GM23248 (cell line): ENCODE measurements at regions not wholly inside any gene's neighbourhood (a gene's known extent, or its start where the extent isn't known, plus 50 kb on each side); places are given as distances from the start of the nearest gene placed in this dataset.

Experiments used
- DNase-seq: peaks from one replicate; pipeline ENCODE4 v3.0.0-alpha.2; 2015
- H2AFZ ChIP-seq: fragments of 200-600 bp; sonication (generic); 2 replicates; pipeline ENCODE4 v1.6.1; 2016; ENCODE audit warnings: antibody characterized with exemption
- H3F3A ChIP-seq: fragments of 200-600 bp; sonication (generic); 2 replicates; pipeline ENCODE4 v1.6.1; 2016; ENCODE audit warnings: mild to moderate bottlenecking, antibody characterized with exemption, mixed run types; ENCODE audit not compliant: insufficient read depth
- H3K27ac ChIP-seq: fragments of 200-600 bp; sonication (generic); 2 replicates; pipeline ENCODE4 v1.5.1; 2016; ENCODE audit warnings: mild to moderate bottlenecking
- H3K27me3 ChIP-seq: fragments of 200-600 bp; sonication (generic); replicated peaks from 2 replicates; pipeline ENCODE4 v1.6.1; 2016; ENCODE audit warnings: mild to moderate bottlenecking; ENCODE audit not compliant: insufficient read depth
- H3K36me3 ChIP-seq: fragments of 200-600 bp; sonication (generic); 2 replicates; pipeline ENCODE4 v1.6.1; 2016; ENCODE audit warnings: low read depth, mild to moderate bottlenecking
- H3K4me1 ChIP-seq: fragments of 200-600 bp; sonication (generic); 2 replicates; pipeline ENCODE4 v1.6.1; 2016; ENCODE audit warnings: mild to moderate bottlenecking; ENCODE audit not compliant: insufficient read depth
- H3K4me2 ChIP-seq: fragments of 200-600 bp; sonication (generic); one replicate; pipeline ENCODE4 v1.6.1; 2016; ENCODE audit warnings: mild to moderate bottlenecking; ENCODE audit not compliant: unreplicated experiment
- H3K4me3 ChIP-seq: fragments of 200-600 bp; sonication (generic); 2 replicates; pipeline ENCODE4 v1.5.1; 2016; ENCODE audit warnings: mild to moderate bottlenecking
- H3K79me2 ChIP-seq: fragments of 200-600 bp; sonication (generic); 2 replicates; pipeline ENCODE4 v1.6.1; 2016; ENCODE audit warnings: mild to moderate bottlenecking; ENCODE audit not compliant: insufficient read depth
- H3K9ac ChIP-seq: fragments of 200-600 bp; sonication (generic); 2 replicates; pipeline ENCODE4 v1.6.1; 2016; ENCODE audit warnings: mild to moderate bottlenecking
- H3K9me2 ChIP-seq: fragments of 200-600 bp; sonication (generic); 2 replicates; pipeline ENCODE4 v1.6.1; 2016; ENCODE audit warnings: mixed run types, mild to moderate bottlenecking, moderate library complexity; ENCODE audit not compliant: insufficient read depth
- H3K9me3 ChIP-seq: fragments of 200-600 bp; sonication (generic); one replicate; pipeline ENCODE4 v1.6.1; 2017; ENCODE audit warnings: low read depth
- H4K20me1 ChIP-seq: fragments of 200-600 bp; sonication (generic); 2 replicates; pipeline ENCODE4 v1.6.0; 2016; ENCODE audit not compliant: insufficient read depth
- EZH2 ChIP-seq: fragments of 200-600 bp; sonication (generic); IDR thresholded peaks from 2 replicates; pipeline ENCODE4 v1.6.1; 2018; ENCODE audit warnings: antibody characterized with exemption, mild to moderate bottlenecking; ENCODE audit not compliant: insufficient read depth, poor library complexity, severe bottlenecking
- EZH2phosphoT487 ChIP-seq: fragments of 200-600 bp; sonication (generic); IDR thresholded peaks from 2 replicates; pipeline ENCODE4 v1.6.1; 2018; ENCODE audit warnings: antibody characterized with exemption, moderate library complexity, mild to moderate bottlenecking, low read depth; ENCODE audit not compliant: insufficient read depth
- WGBS, 2 experiments: methylation state at CpG; one replicate each; pipeline ENCODE4 v1.1.6; 2015 to 2017; ENCODE audit warnings: low lambda C conversion rate in 2 of 2, low coverage in 1 of 2; ENCODE audit errors: missing lambda C conversion rate in 2 of 2; 5-methylcytosine and 5-hydroxymethylcytosine counted together
- in situ Hi-C: fragments of 300-500 bp; cut with MboI; formaldehyde crosslinking; loops from 2 replicates; pipeline ENCODE4 v1.15.0; 2020

GRCh38 chr18:73711256-73711655 is 436.4 kb downstream of the FBXO15 start:
- Histone ChIP-seq H2AFZ (no peak overlapping the region), H3K4me3 (no peak overlapping the region), H3K9me2 (no peaks in the 10 kb centered on the region), H3K36me3 (no peaks in the 10 kb centered on the region), H3K79me2 (no peaks in the 10 kb centered on the region), H3K4me2 (no peak overlapping the region), H3K27ac (no peak overlapping the region), H3K9ac (no peak overlapping the region), H3K9me3 (no peaks in the 10 kb centered on the region), H3K4me1 (no peaks in the 10 kb centered on the region), H4K20me1 (no peaks in the 10 kb centered on the region), H3K27me3 (no peaks in the 10 kb centered on the region), H3F3A (no peaks in the 10 kb centered on the region)
- 23 to 29% methylated on average over 2 of the region's 2 CpGs for WGBS, 2 experiments
- DNase-seq, result no peak
- TF ChIP-seq EZH2 (no peak), EZH2phosphoT487 (no peak)
- in situ Hi-C loops, result no loop called here

- in situ Hi-C loops, result no loop called here
- WGBS, 2 experiments, result 86 to 89% methylated on average over 5 of the region's 5 CpGs
- H3K9me2 ChIP-seq, result no peaks in the 10 kb centered on the region
Observed at GRCh38 chr18:73708591-73708990, 439.0 kb downstream of the FBXO15 start.

GRCh38 chr18:73707035-73707434 is 440.6 kb downstream of the FBXO15 start:
- H3K4me3 ChIP-seq, result no peak overlapping the region
- H3K9ac ChIP-seq, result no peak overlapping the region
- H3K9me2 ChIP-seq, result no peaks in the 10 kb centered on the region
- no peaks in the 10 kb centered on the region for H4K20me1 ChIP-seq
- no peaks in the 10 kb centered on the region for H3K27me3 ChIP-seq
- no peak overlapping the region for H3K4me2 ChIP-seq
- in situ Hi-C loops, result no loop called here
- no peak for DNase-seq
- 67 to 68% methylated on average over 1 of the region's 1 CpG for WGBS, 2 experiments
- H3F3A ChIP-seq, result no peaks in the 10 kb centered on the region
- H3K27ac ChIP-seq, result no peak overlapping the region
- H3K36me3 ChIP-seq, result no peaks in the 10 kb centered on the region
- no peaks in the 10 kb centered on the region for H3K79me2 ChIP-seq
- no peak overlapping the region for H2AFZ ChIP-seq
- no peaks in the 10 kb centered on the region for H3K4me1 ChIP-seq
- TF ChIP-seq EZH2phosphoT487 (no peak), EZH2 (no peak)
- no peaks in the 10 kb centered on the region for H3K9me3 ChIP-seq

More at GRCh38 chr18:73708591-73708990, 439.0 kb downstream of the FBXO15 start:
- Histone ChIP-seq H3K4me1 (no peaks in the 10 kb centered on the region), H2AFZ (no peak overlapping the region), H3K27me3 (no peaks in the 10 kb centered on the region), H4K20me1 (no peaks in the 10 kb centered on the region), H3K79me2 (no peaks in the 10 kb centered on the region), H3K9me3 (no peaks in the 10 kb centered on the region), H3K27ac (no peak overlapping the region), H3K4me3 (no peak overlapping the region), H3K4me2 (no peak overlapping the region), H3K36me3 (no peaks in the 10 kb centered on the region), H3F3A (no peaks in the 10 kb centered on the region), H3K9ac (no peak overlapping the region)
- TF ChIP-seq EZH2 (no peak), EZH2phosphoT487 (no peak)
- no peak for DNase-seq

- H3K4me3 ChIP-seq, result no peak overlapping the region
- no peak overlapping the region for H3K9ac ChIP-seq
- no peak overlapping the region for H3K4me2 ChIP-seq
- H3K36me3 ChIP-seq, result no peaks in the 10 kb centered on the region
- no peaks in the 10 kb centered on the region for H3K9me3 ChIP-seq
- H3K9me2 ChIP-seq, result no peaks in the 10 kb centered on the region
- in situ Hi-C loops, result no loop called here
- no peaks in the 10 kb centered on the region for H4K20me1 ChIP-seq
- no peaks in the 10 kb centered on the region for H3K27me3 ChIP-seq
- 49 to 58% methylated on average over 4 of the region's 4 CpGs for WGBS, 2 experiments
- TF ChIP-seq EZH2, result no peak
- TF ChIP-seq EZH2phosphoT487, result no peak
- DNase-seq, result no peak
- no peak overlapping the region for H3K27ac ChIP-seq
- no peaks in the 10 kb centered on the region for H3K79me2 ChIP-seq
- no peak overlapping the region for H2AFZ ChIP-seq
- no peaks in the 10 kb centered on the region for H3K4me1 ChIP-seq
- H3F3A ChIP-seq, result no peaks in the 10 kb centered on the region
Observed at GRCh38 chr18:73697353-73697752, 450.3 kb downstream of the FBXO15 start.

GRCh38 chr18:73696698-73697097 is 450.9 kb downstream of the FBXO15 start:
- Histone ChIP-seq H3K4me2 (no peak overlapping the region), H3K9ac (no peak overlapping the region), H3K36me3 (no peaks in the 10 kb centered on the region), H3K27ac (no peak overlapping the region), H3K27me3 (no peaks in the 10 kb centered on the region), H3F3A (no peaks in the 10 kb centered on the region), H3K9me3 (no peaks in the 10 kb centered on the region), H3K9me2 (no peaks in the 10 kb centered on the region), H3K4me1 (no peaks in the 10 kb centered on the region), H3K79me2 (no peaks in the 10 kb centered on the region), H2AFZ (no peak overlapping the region), H4K20me1 (no peaks in the 10 kb centered on the region), H3K4me3 (no peak overlapping the region)
- TF ChIP-seq EZH2phosphoT487 (no peak), EZH2 (no peak)
- WGBS, 2 experiments, result 47 to 67% methylated on average over 1 of the region's 1 CpG
- DNase-seq, result no peak
- in situ Hi-C loops, result no loop called here
